ENCODE measurements at regions not wholly inside any gene's neighbourhood (a gene's known extent, or its start where the extent isn't known, plus 50 kb on each side); places are given as distances from the start of the nearest gene placed in this dataset.
"Not testable (repeated sequence)": the region's sequence is repeated elsewhere in the genome, so short reads cannot be mapped to it uniquely, and the experiment has no call there.

DNA sequence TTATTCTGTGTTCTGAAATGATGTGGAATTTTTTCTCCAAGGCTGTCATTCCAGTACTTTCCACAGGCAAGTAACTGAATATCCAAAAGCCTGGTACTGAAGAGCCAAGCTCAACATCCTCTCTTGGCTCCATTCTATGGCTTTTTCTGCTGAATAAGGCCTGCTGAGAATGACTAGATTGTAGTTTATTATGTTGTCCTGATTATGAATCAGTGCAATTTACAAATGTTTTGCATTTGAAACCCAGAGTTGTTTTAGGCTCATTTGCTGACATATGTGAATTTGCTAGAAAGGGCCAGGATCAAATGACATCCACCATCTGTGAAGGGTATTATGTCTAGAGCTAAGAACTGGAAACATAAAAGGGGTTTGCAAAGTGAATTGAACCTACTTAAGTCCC lies 596.6 kb downstream of the KCTD12 start:
- no peak for DNase-seq (ENCODE audit: low read depth in 2 of 2)

- DNase-seq (ENCODE audit: low read depth in 2 of 2): peak; percentile 42
These were observed 600.0 kb downstream of the KCTD12 start for GRCh38 chr13:76286178-76286577.

DNA sequence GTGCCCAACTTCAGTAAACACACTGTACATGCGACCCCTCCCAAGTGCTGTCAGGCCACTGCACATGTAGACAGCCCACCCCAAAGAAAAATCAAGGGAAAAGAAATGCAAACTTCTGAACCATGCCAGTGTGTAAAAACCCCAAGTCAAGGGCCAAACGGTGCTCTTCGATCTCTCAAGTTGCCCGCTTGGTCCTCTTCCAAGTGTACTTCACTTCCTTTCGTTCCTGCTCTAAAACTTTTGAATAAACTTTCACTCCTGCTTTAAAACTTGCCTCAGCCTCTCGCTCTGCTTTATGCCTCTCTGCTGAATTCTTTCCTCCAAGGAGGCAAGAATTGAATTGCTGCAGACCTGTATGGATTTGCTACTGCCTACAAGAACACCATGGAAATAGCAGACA lies 600.7 kb downstream of the KCTD12 start:
- no peak for DNase-seq (ENCODE audit: low read depth in 2 of 2)

DNA sequence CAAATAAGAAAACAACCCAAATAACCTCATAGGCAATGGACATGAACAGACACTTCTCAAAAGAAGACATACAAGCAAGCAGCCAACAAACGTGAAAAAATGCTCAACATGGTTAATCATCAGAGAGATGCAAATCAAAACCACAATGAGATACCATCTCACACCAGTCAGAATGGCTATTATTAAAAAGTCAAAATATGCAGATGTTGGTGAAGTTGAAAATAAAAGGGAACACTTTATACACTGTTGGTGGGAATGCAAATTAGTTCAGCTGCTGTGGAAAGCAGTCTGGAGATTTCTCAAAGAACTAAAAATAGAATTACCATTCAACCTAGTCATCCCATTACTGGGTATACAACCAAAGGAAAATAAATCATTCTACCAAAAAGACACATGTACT lies 606.4 kb downstream of the KCTD12 start:
- DNase-seq (ENCODE audit: low read depth in 2 of 2): not testable (repeated sequence)

GRCh38 chr13:76271728-76272232 lies 614.4 kb downstream of the KCTD12 start:
- no peak for DNase-seq (ENCODE audit: low read depth in 2 of 2)

GRCh38 chr13:76268307-76268706 lies 617.9 kb downstream of the KCTD12 start:
- not testable (repeated sequence) for DNase-seq (ENCODE audit: low read depth in 2 of 2)

- no peak for DNase-seq (ENCODE audit: low read depth in 2 of 2)
These were observed 619.0 kb downstream of the KCTD12 start for GRCh38 chr13:76267216-76267615.

DNA sequence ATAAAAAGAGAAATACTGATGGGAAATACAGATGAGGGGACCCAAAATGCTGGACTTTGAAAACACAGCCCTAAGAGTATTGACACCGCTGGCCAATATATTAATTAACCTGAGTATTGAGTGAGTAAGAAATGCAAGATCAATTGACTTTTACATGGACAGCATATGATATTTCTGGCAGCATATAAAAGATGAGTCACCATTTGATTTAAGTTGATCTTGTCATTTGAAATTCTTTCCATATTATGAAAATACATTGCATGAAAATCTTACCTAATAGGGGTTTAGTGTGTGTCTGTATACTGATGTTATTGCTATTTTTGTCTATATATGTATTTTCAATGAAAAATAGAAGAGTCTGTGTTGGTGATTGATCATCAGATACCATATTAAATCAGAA lies 619.6 kb downstream of the KCTD12 start:
- no peak for DNase-seq (ENCODE audit: low read depth in 2 of 2)

DNA sequence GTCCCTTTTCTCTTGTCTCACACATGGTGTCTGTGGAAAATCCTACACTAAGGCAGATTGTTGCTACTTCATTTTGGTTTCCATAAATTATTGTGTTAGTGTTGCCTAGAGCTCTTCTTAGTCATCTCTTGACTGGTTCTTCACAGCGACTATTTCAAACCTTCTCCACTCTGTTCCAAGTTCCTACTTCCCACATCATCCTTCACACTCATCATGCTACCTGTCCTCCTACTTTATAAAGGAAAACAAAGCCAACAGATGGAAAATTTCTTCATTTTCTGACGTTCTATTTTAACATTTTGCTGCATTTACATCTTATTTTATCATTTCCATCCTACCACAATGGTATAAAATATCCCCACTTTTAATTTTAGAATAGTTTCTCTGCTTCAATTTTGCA lies 614.1 kb downstream of the LMO7 start:
- no peak for DNase-seq (ENCODE audit: low read depth in 2 of 2)

- no peak for DNase-seq (ENCODE audit: low read depth in 2 of 2)
These were observed 609.8 kb downstream of the LMO7 start for GRCh38 chr13:76245920-76246319.

- DNase-seq (ENCODE audit: low read depth in 2 of 2): no peak
These were observed 609.1 kb downstream of the LMO7 start for GRCh38 chr13:76245211-76245610.

- not testable (repeated sequence) for DNase-seq (ENCODE audit: low read depth in 2 of 2)
These were observed 607.0 kb downstream of the LMO7 start for GRCh38 chr13:76243120-76243519.

DNA sequence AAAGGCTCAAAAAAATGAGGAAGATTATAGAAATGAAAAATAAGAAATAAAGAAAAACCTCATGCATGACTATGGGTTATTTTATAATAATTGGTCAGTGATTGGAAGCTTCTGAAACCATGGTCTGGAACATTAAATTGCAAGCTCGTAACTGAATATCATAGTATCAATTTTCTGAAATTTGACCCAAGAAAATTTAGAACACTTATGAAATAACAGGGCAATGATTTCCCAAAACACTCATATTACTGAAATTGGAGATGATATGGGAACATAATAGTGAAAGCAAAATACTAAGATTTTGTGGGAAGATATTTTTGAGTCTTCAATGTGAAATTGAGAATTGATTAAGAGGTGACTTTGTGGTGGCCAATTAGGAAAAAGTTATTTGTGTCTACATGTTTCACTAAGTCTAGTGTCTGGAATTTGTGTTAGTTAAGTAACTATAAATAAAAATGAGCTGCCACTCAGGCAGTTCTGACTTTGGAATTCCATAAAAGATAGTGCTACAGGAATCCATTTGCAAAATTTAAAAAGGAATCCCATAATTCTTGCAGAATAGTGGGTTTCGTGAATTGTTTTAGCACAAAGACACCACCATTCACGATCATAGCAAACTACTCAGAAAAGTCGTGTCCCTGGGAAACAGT lies 603.0 kb downstream of the LMO7 start:
- DNase-seq (ENCODE audit: low read depth in 2 of 2): no peak

DNA sequence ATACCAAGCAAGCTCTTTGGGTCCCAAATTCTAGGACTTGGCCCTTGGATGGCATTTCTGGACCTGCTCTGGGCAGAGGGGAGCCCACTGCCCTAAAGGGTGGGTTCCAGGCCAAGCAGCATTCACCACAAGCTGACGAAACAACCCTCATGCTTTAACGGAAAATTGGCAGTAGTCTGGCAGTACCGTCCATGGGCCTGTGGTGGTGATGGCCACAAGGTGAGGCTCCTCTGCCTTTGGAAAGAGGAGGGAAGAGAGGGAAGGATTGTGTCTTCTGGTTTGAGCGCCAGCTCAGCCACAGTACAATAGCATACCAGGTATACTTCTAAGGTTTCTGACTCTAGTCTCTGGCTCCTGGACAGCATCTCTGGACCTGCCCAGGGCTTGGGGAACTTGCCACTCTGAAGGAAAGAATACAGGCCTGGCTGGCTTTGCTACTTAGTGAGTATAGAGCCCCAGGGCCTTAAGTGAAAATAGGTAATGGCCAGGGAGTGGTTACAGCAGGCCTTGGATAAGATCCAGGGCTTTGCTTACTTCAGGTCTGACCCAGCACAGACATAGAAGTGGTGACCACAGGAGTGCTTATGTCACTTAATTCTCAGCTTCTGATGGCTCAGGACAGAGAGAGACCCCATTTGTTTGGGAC lies 595.5 kb downstream of the LMO7 start:
- DNase-seq (ENCODE audit: low read depth in 2 of 2): no peak

GRCh38 chr13:76229281-76229680 lies 593.2 kb downstream of the LMO7 start:
- DNase-seq (ENCODE audit: low read depth in 2 of 2): no peak

DNA sequence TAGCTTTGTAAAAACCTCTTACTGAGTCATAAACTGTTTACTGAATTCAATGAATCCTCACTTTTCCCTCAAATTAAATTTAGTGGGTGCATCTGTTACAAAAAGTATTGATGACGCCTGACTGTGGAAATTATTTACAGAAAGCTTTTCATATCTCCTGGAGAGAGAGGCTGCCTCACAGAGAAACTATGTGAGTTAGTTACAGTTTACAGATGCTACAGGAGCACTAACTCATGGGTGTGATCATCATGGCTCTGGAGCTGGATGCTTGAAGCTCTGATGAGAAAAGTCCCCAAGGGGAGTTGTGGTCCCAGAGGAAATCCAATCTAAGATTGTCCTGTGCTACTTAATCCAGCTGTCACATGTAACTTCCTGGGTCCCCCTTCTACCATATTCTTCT lies 590.8 kb downstream of the LMO7 start:
- peak in 1 of 2 experiments; percentile 28 for DNase-seq (ENCODE audit: low read depth in 2 of 2)

DNA sequence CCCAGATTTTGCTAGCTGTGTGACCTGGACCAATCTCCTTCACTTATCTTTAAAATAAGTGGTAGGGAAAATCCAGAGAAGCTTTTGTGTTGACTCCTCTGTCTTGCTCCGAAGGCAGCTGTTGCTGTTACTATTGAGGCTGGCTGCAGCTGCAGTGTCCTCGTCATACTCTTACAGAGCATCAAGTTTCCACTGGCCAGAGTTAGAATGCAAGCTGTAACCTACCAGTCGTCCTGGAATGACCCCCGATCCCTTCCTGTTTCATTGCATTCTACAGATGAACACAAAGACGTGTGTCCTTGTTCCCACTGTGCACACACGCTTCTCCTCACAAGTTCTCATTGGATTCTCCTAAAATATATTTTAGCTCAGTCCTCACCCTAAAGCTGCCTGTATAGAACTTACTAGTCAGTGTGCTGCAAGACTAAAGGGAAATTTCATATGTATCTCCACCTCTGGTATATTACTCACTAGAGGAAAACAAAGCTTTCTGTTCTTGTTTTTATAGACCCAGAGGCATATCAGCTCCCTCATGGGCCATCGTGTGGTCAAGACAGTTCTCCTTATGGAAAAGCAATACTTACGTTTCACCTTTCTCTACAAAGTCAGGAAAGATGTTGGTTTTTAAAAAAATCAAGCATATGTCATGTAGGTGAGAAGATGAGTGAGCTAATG lies 589.8 kb downstream of the LMO7 start:
- no peak for DNase-seq (ENCODE audit: low read depth in 2 of 2)

GRCh38 chr13:76223999-76224398 lies 587.9 kb downstream of the LMO7 start:
- no peak for DNase-seq (ENCODE audit: low read depth in 2 of 2)

DNA sequence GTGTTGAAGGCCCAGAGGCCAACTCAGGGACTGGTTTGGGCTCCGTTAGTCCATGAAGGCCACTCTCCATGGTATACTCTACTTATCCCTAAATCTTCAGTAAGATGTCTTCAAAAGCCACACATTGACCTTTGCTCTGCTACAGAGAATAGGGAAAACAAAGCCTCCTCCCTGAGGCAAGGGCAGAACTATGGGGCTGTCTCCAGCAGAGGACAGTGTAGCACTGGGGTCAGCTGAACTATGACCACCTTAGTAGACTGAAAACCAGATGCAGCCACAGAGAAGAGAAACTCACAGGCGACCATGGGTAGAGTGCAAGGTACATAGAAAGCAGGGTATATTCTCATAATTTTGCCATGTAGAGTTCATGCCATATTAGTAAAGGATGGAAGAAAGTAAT lies 587.4 kb downstream of the LMO7 start:
- DNase-seq (ENCODE audit: low read depth in 2 of 2): no peak

- no peak for DNase-seq (ENCODE audit: low read depth in 2 of 2)
These were observed 586.4 kb downstream of the LMO7 start for GRCh38 chr13:76222511-76222910.

- peak; percentile 34 to 42 for DNase-seq (ENCODE audit: low read depth in 2 of 2)
These were observed 580.6 kb downstream of the LMO7 start for GRCh38 chr13:76216729-76217128.

DNA sequence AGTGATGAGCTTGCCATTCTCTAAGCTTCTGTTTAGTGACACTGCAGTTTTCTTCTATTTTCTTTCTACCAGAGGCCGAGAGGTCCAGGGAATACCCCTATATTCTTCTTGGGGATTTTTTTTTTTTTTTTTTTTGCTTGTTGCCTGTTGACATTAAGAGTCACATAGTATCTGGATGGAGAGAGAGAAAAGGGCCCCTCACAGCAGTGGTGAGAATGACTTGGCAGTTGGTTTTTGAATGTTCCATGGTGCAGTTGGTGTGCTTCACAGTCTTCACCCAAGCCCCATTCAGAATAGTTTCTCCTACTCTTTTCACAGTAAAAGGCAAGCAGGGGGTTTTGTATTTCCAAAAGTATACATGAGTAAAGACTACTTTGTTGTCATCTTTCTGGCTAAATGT lies 577.9 kb downstream of the LMO7 start:
- no peak for DNase-seq (ENCODE audit: low read depth in 2 of 2)

DNA sequence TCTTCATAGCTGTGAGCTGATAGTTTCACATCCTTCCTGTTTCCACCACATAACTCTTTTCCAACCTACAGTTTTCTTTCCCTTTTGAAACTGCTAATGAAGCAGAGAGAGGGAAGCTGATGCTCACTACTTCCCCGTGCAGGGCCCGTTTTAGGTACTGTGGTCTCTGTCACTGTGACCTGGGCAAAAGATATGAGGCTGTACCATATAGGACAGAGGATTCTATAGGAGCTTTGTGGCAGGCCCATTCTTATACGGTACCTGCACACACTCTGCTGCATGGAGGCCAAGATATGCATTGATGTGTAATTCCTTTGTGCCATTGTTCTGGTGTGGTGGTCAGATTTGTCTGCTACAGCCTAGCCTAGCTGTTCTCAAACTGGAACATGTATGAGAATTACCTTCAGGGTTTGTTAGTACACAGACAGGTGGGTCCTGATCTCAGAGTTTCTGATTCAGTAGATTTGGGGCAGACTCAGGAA lies 577.3 kb downstream of the LMO7 start:
- no peak for DNase-seq (ENCODE audit: low read depth in 2 of 2)

All from fibroblast of skin of left quadriceps (primary cell).